Retina (tissue), 1 donor: ENCODE measurements at regions not wholly inside any gene's neighbourhood (a gene's known extent, or its start where the extent isn't known, plus 50 kb on each side); places are given as distances from the start of the nearest gene placed in this dataset.
A peak's percentile ranks its signal among the peaks of the same experiment; 100 is the strongest.

Source experiments
- DNase-seq: peaks from one replicate; pipeline ENCODE4 v3.0.0-alpha.2; 2016

DNA sequence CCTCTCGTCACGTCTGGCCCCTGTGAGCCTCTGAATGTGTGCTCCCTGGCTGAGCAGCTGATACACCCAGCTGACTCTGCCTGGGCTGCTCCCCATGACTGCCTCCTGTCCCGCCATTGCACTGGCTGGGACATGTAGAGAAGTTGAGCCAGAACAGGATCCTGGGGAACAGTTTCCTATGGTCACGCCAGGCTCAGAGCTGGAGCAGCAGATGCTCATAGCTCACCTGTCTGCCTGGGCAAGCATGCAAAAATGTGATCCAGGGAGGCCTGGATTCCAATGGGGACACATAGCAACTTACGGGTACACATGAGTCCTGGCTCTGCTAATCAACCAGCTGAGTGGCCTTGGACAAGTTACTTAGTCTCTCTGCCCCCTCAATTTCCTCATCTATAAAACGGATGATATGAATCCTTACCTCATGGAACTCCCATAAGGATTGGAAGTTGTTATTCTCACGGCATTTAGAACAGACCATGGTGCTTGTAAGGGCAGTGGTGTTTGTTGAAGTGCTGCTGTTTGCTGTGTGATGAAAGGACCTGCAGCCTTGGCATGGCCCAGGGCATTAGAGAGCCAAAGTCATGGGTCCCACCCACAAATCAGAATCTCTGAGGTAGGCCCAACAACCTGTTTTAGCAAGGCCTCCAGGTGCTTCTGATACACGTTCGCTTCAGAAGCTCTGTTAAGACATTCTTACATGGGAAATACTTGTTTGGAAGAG is 150.3 kb upstream of the VANGL1 start:
- no peak for DNase-seq

- DNase-seq = peak; percentile 26
Measured at GRCh38 chr1:115479055-115479482, 141.0 kb upstream of the NGF start.

- no peak for DNase-seq
Measured at GRCh38 chr1:115477071-115477470, 139.0 kb upstream of the NGF start.

- DNase-seq = no peak
Measured at GRCh38 chr1:115476616-115477015, 138.6 kb upstream of the NGF start.

GRCh38 chr1:115475901-115476300 is 137.9 kb upstream of the NGF start:
- DNase-seq = peak; percentile 52

- no peak for DNase-seq
Measured at GRCh38 chr1:115475252-115475651, 137.2 kb upstream of the NGF start.

DNA sequence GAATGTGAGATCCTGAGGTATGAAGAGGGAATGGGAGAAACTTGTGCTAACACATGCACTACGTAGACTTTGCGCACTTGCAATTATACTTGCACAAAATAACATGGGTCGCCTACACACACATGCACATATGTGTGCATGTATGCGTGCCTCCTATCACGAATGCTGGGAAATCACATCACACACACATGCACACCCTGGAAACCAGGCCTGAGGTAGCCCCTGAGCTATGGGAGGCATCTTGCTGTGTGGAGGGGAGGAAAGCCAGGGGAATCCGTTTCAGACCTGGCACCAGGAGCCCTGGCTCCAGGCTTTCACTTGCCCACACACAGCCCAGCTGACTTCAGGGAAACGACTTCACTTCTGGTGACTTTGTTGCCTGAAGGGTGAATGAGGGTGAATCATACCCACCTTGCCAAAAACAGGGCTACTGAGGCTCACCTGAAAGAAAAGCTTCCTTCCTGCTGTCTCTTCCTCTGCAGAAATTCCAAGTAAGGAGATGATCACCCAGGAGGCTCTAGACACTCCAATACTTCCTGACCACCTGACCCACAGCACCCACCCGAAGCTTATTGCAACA is 136.0 kb upstream of the NGF start:
- DNase-seq = no peak

GRCh38 chr1:115469703-115470476 is 131.8 kb upstream of the NGF start:
- no peak for DNase-seq

GRCh38 chr1:115467790-115468189 is 129.7 kb upstream of the NGF start:
- DNase-seq = no peak

GRCh38 chr1:115467196-115467595 is 129.1 kb upstream of the NGF start:
- no peak for DNase-seq

DNA sequence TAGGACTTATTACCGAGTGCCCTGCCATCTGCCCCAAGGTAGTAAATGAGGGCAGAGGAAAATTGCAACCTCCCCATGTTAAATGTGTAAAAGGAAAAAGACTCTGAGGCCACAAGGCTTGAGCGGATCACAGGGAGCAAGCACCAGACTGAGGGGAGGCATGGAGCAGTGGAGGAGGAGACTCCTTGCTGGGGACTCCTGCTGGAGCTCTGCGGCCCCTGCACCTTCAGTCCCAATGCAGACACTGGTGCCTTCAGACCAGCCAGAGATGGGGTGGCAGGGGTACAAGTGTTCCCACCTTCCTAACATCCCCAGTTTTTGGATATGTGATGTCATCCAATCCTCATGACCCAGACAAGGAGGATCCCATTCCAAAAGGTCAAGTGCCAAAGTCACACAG is 128.4 kb upstream of the NGF start:
- no peak for DNase-seq

GRCh38 chr1:115465802-115466363 is 127.8 kb upstream of the NGF start:
- DNase-seq = no peak

DNA sequence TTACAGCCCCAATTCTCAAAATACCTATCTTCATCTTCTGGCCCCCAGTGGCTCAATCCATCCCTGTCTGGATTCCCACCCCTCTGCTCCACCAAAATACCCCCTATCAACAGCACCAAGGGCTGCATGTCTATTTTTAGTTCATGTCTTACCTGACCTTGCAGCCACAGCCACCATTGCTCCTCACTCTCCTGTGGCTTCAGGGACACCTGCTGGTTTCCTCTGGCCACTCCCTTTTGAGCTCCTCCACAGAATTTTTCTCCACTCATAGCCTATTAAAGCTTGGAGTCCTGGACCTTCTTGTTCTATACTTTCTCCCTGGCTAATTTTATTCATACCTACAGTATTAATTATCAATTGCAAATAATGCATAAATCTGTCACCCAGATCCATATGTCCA is 125.3 kb upstream of the NGF start:
- no peak for DNase-seq

DNA sequence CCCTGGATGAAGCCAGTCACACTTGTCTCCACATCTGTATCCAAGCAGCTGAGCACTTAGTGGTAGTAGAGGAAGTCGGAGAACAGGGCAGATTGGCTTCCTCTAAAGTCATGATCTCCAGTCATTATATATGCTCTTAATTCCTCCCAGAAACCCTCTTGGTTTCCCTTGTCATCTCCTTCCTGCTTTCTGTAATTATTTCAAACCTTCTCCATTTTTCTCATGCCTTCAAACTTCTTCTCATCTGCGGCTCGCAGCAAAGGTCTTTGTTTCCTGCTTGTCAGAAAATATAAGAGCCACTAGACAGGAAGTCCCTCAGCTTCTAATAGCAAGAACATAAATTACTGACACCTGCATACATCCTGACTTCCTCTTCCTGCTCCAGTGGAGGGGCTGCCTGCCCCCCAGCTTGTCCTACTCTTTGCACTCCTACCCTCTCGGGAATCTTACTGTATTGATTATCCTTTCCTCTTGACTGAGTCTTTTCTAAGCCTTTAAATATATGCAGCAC is 124.6 kb upstream of the NGF start:
- no peak for DNase-seq

- DNase-seq = no peak
Measured at GRCh38 chr1:115461526-115461925, 123.5 kb upstream of the NGF start.

- DNase-seq = no peak
Measured at GRCh38 chr1:115459161-115459560, 121.1 kb upstream of the NGF start.

- DNase-seq = no peak
Measured at GRCh38 chr1:115458426-115459114, 120.5 kb upstream of the NGF start.

- no peak for DNase-seq
Measured at GRCh38 chr1:115457289-115457688, 119.2 kb upstream of the NGF start.

DNA sequence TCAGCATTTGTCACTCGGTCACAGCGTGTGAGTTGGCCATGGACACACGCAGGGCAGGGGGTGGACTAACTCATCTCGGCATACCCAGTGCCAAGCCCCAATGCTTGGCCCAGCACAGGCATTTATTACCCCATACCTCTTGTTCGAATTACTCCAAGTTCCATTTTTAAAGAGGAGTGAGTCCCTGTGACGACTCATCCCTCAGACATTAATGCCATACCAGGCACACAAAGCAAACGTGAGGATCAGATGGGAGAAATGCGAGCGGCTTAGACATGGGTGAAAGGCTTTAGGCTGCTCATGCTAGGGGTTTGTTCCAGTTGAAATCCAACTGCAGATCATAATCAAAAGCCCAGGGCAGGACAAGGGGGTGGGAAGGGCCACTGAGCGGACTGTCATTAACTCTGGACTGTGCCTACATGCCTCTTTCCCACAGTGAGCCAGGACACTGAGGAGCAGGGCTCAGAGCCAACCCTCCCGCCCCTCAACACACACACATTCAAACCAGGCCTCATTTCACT is 118.5 kb upstream of the NGF start:
- DNase-seq = no peak

GRCh38 chr1:115454837-115455511 is 116.9 kb upstream of the NGF start:
- DNase-seq = no peak

DNA sequence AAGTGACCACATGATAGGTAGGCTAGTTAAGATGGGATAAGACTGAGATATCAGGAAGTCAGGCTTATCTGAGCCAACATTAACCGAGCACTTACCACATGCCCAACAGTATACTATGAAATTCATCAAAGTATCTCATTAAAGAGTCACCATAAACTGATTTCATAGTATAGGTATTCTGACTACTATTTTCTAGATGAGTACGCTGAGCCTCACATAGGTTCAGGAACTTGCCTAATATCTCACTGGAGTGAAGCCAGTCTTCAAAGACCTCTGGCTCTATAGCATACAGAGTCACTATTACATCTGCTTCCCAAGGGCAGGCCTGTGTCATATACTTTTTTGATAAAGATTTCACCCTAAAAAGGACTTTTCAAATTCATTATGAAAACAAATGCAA is 115.6 kb upstream of the NGF start:
- no peak for DNase-seq
